NCI-H345 (cell line): ENCODE measurements at regions not wholly inside any gene's neighbourhood (a gene's known extent, or its start where the extent isn't known, plus 50 kb on each side); places are given as distances from the start of the nearest gene placed in this dataset.
"Not testable (repeated sequence)": the region's sequence is repeated elsewhere in the genome, so short reads cannot be mapped to it uniquely, and the experiment has no call there.

Source experiments
- DNase-seq: peaks from one replicate; lab custom pipeline; 2025; lab: John Stamatoyannopoulos, UW

- DNase-seq, result no peak
Measured at GRCh38 chr6:56745971-56746370, 103.3 kb upstream of the DST start.

GRCh38 chr6:56745081-56745480 is 102.4 kb upstream of the DST start:
- DNase-seq, result no peak

DNA sequence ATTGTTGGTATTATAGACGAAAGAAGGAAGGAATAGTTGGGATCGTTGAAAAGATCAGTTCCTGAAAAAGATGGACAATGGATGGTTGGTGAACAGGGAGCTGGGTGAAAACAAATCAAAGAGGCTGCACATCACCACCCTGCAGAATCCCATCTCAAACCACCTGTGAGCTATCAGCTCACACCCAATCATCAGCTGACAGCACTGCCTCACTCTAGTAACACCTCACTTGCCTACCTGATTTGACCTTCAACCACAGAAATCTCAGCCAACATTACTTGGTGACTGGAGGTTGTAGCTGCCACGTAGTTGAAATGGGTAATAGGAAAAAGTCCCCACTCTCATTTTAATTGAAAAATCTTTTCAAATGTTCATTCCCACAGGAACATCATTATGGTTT is 101.8 kb upstream of the DST start:
- DNase-seq, result no peak

DNA sequence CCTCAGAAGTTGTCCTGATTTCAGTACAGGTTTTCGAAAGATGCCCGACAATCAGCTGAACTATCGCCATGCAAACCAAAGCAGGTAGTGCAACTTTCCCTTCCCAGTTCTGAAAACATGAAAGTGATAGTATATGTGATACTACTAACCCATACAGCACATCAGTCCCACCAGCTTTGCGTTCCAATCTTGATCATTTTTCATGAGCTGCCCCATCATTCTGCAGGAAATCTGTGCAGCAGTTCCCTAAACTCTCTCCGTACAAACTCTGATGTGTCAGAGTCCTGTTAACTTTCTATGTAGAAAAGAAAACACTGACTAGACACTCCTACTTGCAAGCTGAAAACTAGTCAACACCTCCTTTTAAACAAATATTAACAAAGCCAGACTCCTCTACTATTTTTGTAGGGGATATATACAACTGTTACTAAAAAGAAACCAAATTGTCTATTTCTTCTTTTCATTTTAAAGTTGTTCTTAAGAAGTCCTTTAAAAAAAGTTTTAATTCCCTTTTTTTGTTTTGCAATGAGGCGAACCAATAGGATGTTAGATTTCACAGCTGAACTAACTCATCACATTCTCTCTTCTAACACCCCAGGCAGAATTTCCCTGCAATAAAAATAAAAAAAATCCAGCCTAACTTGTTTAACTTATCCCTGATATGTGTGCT is 99.6 kb upstream of the DST start:
- DNase-seq, result no peak

- no peak for DNase-seq
Measured at GRCh38 chr6:56741472-56741871, 98.8 kb upstream of the DST start.

- no peak for DNase-seq
Measured at GRCh38 chr6:56739836-56740815, 97.4 kb upstream of the DST start.

- no peak for DNase-seq
Measured at GRCh38 chr6:56736804-56737203, 94.1 kb upstream of the DST start.

DNA sequence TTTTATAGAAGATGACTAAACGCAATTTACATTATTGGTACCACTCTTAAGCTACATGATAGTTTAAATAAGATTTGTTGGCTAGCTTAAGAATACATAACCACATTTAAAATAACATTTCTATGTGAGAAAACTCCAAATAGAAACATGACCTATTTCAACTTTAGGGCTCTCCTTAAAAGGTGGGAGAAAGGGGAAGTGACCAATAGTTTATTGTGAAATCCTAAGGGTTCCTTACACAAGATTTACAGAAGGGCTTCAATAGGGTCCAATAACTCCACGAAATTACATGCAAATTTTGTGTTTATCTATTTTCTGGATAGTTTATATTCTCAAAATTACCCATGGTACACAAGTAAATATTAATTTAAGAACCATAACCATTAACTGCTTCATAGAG is 91.6 kb upstream of the DST start:
- DNase-seq, result no peak

- DNase-seq, result no peak
Measured at GRCh38 chr6:56733211-56733697, 90.6 kb upstream of the DST start.

GRCh38 chr6:56732517-56732916 is 89.8 kb upstream of the DST start:
- DNase-seq, result no peak

DNA sequence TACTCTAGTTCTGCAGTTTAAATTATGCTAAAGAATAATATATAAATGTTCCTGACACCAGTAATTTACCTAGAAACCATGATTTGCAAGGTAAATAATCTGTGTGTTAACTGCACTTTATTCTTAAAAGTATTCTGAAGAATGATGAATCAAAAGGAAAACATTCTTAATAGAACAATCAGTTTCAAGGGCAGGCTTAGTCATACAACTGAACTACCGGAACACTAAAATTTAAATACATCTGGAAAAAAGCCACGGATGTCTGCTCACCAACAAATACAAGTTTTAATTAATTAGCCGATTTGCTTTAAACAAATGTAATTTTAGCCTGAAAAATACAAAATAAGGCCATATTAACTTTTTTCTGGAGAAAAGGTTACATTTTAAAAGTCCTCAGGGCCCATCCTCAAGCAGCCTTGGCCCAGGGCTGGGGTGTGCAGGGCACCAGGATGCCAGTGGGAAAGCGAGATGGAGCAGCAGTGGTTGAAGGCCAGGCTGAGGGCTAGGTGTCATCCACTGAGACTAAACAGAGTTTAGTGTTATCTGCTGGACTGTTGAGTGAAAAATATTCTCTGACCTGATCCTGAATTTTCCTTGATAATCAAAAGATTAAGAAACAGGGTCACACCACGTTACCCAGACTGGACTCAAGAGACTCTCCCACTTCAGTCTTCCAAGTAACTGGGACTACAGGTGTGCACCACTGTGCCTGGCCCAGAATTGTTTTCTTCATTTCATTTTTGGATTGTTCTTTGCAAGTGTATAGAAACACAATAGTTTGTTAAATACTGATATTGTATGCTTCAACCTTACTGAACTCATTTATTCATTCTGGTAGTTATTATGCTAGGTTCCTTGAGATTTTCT is 88.2 kb upstream of the DST start:
- DNase-seq, result no peak

DNA sequence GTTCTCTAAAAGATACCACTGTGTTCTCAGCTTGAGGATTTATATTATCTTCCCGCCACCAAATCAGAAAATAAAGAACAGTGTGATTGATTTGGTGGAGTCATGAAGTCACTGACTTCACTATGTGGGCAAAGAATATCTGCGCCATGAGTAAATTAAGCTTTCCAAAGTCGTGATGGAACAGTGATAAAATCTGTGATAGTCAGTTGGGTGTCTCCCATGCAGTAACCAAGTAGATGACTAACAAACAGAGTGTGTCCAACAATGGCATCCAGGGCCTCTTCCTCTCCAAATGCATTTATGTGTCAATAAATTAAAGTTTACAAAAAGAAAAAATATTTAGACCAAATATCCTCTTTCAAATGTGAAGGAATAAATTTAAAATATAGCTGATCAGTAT is 87.0 kb upstream of the DST start:
- no peak for DNase-seq

DNA sequence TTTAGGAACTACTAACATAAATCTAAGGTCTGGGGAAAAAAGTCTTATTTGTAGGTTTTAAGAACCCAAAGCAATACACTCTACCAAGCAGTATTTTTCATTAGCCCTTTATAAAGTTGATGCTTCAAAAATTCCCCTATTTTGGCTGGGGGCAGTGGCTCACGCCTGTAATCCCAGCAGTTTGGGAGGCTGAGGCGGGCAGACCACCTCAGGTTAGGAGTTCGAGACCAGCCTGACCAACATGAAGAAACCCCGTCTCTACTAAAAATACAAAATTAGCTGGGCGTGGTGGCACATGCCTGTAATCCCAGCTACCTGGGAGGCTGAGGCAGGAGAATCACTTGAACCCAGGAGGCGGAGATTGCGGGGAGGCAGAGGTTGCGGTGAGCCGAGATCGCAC is 86.5 kb upstream of the DST start:
- not testable (repeated sequence) for DNase-seq

GRCh38 chr6:56727097-56727850 is 84.6 kb upstream of the DST start:
- no peak for DNase-seq

DNA sequence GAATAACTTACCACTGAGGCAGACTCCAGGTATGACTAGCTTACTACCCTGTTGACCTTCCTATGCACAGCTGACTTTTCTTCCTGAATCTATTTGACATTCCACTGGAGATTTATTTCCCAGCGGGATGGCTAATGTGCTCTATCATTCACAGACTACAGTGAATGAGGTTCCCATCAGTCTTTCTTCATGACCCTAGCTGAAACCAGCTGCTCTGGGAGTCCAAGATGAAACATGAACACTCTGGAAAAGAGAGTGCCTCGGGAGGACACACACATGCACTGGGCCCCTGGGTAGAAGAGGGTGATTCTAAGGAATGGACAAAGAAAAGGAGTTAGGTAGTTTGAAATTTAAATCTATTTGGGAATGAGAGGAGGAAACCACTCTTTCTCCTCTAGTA is 82.6 kb upstream of the DST start:
- no peak for DNase-seq

DNA sequence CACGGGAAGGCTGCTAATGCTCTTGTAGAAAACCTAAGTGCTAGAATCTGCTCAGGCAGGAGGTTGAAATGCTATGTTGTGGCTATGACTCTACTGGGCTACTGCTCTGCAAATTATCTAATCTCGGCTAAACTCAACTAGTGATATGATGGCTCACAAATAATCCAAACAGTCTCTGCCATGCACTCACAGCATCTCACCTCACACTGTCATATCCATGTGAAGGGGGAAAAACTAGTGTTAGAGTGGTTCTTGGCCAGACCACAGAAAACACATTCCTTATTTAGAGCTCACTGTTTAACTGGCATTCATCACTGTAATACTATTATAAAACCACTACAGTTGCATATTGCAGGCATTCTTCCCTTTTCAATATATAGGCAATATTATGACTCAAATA is 81.8 kb upstream of the DST start:
- no peak for DNase-seq

- no peak for DNase-seq
Measured at GRCh38 chr6:56720882-56721281, 78.2 kb upstream of the DST start.

DNA sequence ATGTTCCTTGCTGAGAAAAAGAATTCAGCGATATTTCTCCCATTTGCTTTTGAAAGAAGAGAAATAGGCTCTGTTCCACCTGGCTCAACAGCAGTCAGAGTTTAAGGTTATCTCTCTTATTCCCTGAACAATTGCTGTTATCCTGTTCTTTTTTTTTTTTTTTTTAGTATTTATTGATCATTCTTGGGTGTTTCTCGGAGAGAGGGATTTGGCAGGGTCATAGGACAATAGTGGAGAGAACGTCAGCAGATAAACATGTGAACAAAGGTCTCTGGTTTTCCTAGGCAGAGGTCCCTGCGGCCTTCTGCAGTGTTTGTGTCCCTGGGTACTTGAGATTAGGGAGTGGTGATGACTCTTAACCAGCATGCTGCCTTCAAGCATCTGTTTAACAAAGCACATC is 77.5 kb upstream of the DST start:
- not testable (repeated sequence) for DNase-seq

DNA sequence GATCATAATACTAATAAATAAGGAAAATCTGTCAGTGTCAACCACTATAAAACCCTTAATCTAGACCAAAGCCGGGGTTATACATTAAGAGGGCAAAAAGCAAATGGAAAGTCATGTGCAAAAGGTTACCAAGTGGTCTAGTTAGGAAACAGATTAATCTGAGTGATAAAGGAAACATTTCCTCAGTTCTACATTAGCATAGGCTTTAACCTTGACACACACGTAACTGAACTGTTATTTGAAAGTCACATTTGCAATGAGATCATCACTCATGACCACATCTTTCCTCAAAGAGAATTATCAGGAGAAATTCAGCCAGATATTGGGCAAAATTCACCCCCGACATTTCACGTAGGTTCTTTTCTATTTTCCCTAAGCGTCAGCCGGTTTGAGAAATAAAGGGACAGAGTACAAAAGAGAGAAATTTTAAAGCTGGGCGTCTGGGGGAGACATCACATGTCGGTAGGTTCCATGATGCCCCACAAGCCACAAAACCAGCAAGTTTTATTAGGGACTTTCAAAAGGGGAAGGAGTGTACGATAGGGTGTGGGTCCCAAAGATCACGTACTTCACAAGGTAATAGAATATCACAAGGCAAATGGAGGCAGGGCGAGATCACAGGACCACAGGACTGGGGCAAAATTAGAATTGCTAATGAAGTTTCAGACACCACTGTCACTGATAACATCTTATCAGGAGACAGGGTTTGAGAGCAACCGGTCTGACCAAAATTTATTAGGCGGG is 76.8 kb upstream of the DST start:
- not testable (repeated sequence) for DNase-seq

DNA sequence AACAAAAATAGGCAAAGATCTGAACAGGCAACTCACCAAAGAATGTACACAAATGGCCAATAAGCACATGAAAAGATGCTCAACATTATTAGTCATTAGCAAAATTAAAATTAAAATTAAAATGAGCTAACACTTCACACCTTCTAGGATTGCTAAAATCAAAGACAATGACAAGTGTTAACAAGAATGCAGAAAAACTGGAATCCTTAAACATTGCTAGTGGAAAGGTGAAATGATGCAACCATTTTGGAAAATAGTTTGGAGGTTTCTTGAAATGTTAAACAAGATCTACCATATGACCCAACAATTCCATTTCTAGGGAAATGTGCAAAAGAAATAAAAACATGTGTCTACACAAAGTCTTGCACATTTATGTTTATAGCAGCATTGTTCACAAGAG is 75.5 kb upstream of the DST start:
- no peak for DNase-seq

DNA sequence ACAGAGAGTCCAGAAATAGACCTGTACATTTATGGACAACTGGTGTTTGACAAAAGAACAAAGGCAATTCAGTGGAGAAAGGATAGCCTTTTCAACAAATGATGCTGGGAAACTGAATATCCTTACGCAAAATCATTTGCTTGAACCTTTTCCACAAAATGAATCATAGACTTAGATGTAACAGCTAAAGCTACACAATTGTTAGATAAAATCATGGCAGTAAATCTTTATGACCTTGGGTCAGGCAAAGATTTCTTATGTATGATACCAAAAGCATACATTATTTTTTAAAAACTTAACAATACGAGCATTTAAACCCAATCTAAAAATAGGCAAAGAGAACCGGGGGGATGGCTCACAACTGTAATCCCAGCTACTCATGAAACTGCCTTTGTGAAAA is 73.5 kb upstream of the DST start:
- DNase-seq, result no peak
